WERI-Rb-1 (cell line): ENCODE measurements at regions not wholly inside any gene's neighbourhood (a gene's known extent, or its start where the extent isn't known, plus 50 kb on each side); places are given as distances from the start of the nearest gene placed in this dataset.

ENCODE experiments used
- DNase-seq: peaks from one replicate; pipeline ENCODE4 v3.0.0-alpha.2; 2020
- H3K27ac ChIP-seq: fragments of 250-450 bp; sonication (Bioruptor Pico); 2 replicates; pipeline ENCODE4 v1.5.1; 2020; ENCODE audit warnings: mild to moderate bottlenecking, moderate library complexity
- H3K27me3 ChIP-seq: fragments of 250-450 bp; sonication (Bioruptor Pico); 2 replicates; pipeline ENCODE4 v1.5.1; 2021; ENCODE audit warnings: mild to moderate bottlenecking, low read depth, moderate library complexity; ENCODE audit not compliant: insufficient read depth, severe bottlenecking
- H3K36me3 ChIP-seq: fragments of 250-450 bp; sonication (Bioruptor Pico); 2 replicates; pipeline ENCODE4 v1.5.1; 2020; ENCODE audit warnings: mild to moderate bottlenecking, moderate library complexity
- H3K4me3 ChIP-seq: 2 replicates; pipeline ENCODE4 v1.5.1; 2011; ENCODE audit warnings: low read depth, mild to moderate bottlenecking, control low read depth, low read length
- H3K9me3 ChIP-seq: fragments of 250-450 bp; sonication (Bioruptor Pico); 2 replicates; pipeline ENCODE4 v1.5.1; 2021; ENCODE audit warnings: mild to moderate bottlenecking, moderate library complexity; ENCODE audit not compliant: severe bottlenecking
- CTCF ChIP-seq: IDR thresholded peaks from 2 replicates; pipeline ENCODE4 v1.5.1; 2011; ENCODE audit warnings: low read depth, mild to moderate bottlenecking, control low read depth, inconsistent platforms, low read length

GRCh38 chr18:47485221-47485797 is 233.8 kb upstream of the SKOR2 start:
- DNase-seq = no peak
- TF ChIP-seq CTCF = no peak
- Histone ChIP-seq H3K27ac (no peak overlapping the region), H3K27me3 (no peaks in the 10 kb centered on the region), H3K4me3 (no peak overlapping the region), H3K36me3 (no peaks in the 10 kb centered on the region), H3K9me3 (no peaks in the 10 kb centered on the region)

- Histone ChIP-seq H3K9me3 (no peaks in the 10 kb centered on the region), H3K36me3 (no peaks in the 10 kb centered on the region), H3K4me3 (no peak overlapping the region), H3K27me3 (no peaks in the 10 kb centered on the region), H3K27ac (no peak overlapping the region)
- TF ChIP-seq CTCF = no peak
- DNase-seq = no peak
Observed at GRCh38 chr18:47484068-47484467, 232.6 kb upstream of the SKOR2 start.

GRCh38 chr18:47480166-47480565 is 228.7 kb upstream of the SKOR2 start:
- Histone ChIP-seq H3K4me3 (no peak overlapping the region), H3K27ac (no peak overlapping the region), H3K27me3 (no peaks in the 10 kb centered on the region), H3K36me3 (no peaks in the 10 kb centered on the region), H3K9me3 (no peaks in the 10 kb centered on the region)
- DNase-seq = no peak
- TF ChIP-seq CTCF = no peak

- no peak for TF ChIP-seq CTCF
- Histone ChIP-seq H3K9me3 (no peaks in the 10 kb centered on the region), H3K27me3 (no peaks in the 10 kb centered on the region), H3K36me3 (no peaks in the 10 kb centered on the region), H3K4me3 (no peak overlapping the region), H3K27ac (no peak overlapping the region)
- DNase-seq = no peak
Observed at GRCh38 chr18:47471784-47472183, 220.3 kb upstream of the SKOR2 start.

GRCh38 chr18:47470941-47471340 is 219.5 kb upstream of the SKOR2 start:
- Histone ChIP-seq H3K27me3 (no peaks in the 10 kb centered on the region), H3K27ac (no peak overlapping the region), H3K36me3 (no peaks in the 10 kb centered on the region), H3K4me3 (no peak overlapping the region), H3K9me3 (no peaks in the 10 kb centered on the region)
- no peak for DNase-seq
- no peak for TF ChIP-seq CTCF

- H3K27me3 ChIP-seq = no peaks in the 10 kb centered on the region
- H3K27ac ChIP-seq = no peak overlapping the region
- no peak for TF ChIP-seq CTCF
- H3K4me3 ChIP-seq = no peak overlapping the region
- no peak for DNase-seq
- H3K36me3 ChIP-seq = no peaks in the 10 kb centered on the region
- H3K9me3 ChIP-seq = no peaks in the 10 kb centered on the region
Observed at GRCh38 chr18:47469576-47469975, 218.1 kb upstream of the SKOR2 start.
